CD4-positive, alpha-beta T cell treated with Interleukin-15 for 1 hour (primary cell): ENCODE measurements at regions not wholly inside any gene's neighbourhood (a gene's known extent, or its start where the extent isn't known, plus 50 kb on each side); places are given as distances from the start of the nearest gene placed in this dataset.
"Not testable (repeated sequence)": the region's sequence is repeated elsewhere in the genome, so short reads cannot be mapped to it uniquely, and the experiment has no call there.

Experiments used
- DNase-seq: peaks from one replicate; pipeline ENCODE4 v3.0.0-alpha.2; 2020

DNA sequence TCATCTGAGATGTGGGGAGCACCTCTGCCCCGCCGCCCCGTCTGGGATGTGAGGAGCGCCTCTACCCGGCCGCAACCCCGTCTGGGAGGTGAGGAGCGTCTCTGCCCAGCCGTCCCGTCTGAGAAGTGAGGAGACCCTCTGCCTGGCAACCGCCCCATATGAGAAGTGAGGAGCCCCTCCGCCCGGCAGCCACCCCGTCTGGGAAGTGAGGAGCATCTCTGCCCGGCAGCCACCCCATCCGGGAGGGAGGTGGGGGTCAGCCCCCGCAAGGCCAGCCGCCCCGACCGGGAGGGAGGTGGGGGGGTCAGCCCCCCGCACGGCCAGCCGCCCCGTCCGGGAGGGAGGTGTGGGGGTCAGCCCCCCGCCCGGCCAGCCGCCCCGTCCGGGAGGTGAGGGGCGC lies 89.9 kb downstream of the PHLDA1 start:
- DNase-seq, result not testable (repeated sequence)

DNA sequence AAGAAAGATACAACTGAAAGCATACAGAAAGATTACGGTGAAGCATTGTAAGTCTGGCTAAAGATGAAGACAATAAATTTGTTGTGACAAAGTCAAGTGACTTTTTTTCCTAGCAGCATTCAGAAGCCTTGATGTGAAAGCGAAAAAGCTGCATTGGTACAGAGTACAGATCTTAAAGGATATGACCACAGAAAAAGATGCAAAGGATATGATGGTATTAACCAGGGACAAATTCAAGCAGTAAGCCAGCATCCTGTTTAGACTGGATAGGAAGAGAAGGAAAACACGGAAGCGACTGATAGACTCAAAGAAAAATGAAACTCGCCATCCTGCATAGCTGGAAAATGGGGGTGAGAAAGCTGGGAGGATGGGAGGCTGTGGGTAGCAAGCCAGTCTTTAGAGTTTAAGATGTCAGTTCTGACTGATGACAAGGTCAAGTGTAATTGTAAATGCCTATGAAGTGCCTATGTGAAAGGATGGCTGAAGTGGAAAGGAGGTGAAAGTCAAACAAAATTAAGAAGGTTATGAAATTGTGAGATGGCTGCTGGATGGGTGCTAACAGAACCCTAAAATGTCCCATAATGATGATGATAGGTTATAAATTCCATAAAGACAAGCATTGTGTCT lies 92.4 kb downstream of the PHLDA1 start:
- no peak for DNase-seq

DNA sequence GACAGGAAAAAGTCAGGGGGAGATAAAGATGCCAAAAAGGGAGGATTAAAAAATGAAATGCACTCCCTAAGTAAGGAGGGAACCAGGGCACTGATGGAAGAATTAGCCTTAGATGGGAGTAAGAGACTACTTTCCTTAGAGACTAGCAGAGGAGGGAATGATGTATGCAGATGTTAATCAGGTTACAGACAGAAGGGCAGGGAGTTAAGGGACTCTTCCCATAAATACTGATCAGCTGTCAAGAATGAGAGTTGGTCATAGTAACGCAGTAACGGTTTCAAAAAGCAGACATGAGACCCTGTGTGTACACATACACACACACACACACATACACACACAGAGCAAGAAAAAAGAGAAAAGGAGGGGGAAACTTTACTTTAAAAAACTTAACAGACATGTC lies 93.4 kb downstream of the PHLDA1 start:
- DNase-seq, result no peak

DNA sequence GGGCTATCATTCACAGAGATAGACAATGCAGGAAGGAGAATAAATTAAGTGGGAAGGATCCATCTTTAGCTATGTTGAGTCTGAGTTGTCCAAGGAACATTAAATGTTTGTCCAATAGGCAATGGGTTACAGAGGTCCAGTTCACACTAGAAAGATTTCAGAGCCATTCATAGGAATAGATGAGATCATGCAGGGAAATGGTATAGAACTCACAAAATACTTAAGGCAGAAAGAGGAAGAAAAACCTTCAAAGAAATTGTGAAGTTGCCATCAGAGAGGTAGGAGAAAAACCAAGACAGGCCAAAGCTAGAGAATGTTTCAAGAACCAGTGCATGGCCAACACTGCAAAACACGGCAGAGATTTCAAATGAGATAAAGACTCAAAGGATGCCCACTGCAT lies 94.1 kb downstream of the PHLDA1 start:
- no peak for DNase-seq

DNA sequence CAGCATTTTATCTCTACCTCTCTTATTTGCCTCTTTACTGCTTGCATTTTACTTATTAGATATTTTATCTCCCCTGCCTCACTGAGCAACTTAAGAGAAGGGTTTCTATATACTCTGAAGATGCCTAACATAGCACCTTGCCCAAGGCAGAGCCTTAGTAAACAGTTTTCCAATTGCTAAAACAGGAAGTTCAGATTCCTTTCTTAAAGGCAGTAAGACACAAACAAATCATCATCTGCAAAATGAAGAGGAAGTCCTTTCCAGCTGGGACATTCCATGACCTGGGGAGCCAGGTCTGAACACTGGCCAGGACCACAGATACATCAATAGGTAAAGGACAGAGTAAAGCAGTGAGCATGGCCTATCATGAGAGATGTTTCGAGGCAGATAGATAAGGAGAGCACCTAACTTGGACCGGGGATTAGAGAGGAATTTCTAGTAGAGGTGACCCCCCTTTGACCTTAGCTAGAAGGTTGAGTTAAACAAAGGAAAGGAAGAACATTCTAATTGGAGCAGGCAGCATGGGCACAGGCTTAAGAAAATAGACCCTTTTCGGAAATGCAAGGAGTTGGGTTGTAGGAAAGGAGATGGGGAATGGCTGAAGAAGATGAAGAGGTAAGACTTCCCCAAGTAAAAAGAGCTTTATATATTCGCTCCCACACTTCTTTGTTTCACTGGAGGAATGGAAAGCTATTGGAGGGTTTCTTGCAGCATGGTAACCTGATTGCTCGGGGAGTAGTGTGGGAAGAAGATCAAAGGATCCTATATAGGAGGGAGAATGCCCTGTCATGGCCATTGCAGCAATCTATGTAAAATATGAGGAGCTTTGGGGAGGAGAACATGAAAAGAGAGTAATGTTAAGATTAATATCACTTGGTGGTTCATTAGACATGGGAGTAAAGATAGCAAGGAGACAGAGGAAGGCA lies 94.8 kb downstream of the PHLDA1 start:
- DNase-seq, result no peak

DNA sequence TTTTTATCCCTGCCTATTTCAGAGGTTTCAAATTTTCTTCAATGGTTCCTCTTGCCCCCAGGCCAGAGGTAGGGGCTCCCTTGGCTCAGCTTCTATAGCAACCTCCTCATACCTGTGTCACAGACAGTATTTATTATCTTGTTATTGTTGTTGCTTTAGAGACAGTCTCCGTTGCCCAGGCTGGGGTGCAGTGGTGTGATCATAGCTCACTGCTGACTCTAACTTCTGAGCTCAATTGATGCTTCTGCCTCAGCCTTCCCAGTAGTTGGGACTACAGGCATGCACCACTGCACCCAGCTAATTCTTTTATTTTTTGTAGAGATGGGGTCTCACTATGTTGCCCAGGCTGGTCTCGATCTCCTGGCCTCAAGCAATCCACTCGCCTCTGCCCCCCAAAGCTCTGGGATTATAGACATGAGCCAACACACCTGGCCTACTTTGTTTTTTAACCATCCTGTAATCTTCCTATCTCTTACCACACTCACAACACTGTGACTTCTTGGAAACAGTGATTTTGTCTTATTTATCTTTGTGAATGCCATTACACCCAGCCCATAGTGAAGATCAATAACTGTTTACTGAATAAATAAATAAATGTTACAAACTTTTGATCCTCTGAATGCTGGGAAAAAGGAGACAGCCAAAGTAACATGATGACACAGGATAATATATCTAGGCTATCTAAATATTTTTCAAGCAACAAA lies 95.9 kb downstream of the PHLDA1 start:
- no peak for DNase-seq

DNA sequence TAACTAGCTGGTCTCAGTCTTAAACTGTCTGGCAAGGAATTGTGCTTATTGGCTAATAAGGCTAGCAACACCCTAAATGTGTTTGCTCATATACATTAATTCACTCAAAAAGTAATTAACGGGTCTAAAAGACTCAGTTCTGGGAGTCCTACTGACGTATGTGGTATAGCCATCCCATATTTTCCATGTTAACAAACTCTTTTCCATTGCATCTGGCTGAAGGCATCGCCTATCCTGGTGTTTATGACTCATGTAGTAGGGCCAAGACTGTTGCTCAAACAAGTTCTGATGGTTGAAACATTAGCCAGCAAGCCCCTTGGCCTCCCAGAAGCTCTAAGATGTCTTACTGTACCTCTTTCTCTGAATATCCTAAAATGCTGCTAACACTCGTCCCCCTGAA lies 98.5 kb downstream of the PHLDA1 start:
- no peak for DNase-seq

DNA sequence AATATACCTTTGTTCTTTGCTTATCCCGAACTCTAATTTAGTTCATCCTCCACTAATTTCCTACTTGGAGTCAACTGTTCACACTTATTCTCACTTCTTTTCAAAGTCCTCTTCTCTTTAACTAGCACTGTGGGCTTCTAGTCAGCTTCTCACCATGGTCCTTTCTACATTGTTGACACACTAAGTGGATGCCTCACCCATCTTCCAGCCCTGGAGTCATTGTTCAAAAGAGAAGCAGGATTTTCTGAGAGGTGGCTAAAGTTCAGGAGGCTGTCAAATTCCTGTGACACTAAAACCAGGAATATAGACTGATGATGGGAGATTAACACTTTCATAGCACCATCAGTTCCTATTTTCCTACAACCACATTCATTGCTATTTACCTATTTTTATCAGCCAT lies 99.3 kb downstream of the PHLDA1 start:
- DNase-seq, result no peak

DNA sequence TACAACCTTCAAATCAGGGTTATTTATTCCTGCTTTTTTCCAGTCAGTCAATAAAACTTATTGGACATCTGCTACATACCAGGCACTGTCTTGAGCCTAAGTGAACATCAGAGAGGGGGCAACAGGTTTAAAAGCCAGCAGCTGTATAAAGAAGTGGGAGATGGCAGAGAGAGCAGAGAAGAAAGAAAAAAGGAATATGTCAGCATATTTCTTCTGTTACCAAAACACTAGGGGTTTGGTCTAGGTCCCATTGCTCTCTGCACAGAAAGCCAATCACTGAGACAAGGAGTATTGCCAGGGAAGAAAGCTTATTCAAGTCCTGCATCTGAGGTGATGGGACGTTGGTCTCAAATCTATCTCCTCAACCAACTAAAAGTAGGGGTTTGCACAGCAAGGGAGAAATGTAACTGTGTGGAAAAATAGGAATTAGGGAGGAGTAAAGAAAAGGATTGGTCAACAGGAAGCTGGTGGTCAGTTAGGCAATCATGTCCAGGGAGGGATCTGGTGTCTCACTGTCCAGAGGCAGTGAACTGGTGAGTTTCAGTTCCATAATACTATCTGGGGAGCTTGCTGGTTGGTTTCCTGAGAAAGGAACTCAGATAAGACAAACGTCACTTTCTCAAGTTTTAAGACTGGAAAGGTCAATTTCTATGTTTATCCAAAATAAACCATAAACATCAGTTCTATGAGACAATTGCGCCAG lies 107.5 kb downstream of the PHLDA1 start:
- no peak for DNase-seq

DNA sequence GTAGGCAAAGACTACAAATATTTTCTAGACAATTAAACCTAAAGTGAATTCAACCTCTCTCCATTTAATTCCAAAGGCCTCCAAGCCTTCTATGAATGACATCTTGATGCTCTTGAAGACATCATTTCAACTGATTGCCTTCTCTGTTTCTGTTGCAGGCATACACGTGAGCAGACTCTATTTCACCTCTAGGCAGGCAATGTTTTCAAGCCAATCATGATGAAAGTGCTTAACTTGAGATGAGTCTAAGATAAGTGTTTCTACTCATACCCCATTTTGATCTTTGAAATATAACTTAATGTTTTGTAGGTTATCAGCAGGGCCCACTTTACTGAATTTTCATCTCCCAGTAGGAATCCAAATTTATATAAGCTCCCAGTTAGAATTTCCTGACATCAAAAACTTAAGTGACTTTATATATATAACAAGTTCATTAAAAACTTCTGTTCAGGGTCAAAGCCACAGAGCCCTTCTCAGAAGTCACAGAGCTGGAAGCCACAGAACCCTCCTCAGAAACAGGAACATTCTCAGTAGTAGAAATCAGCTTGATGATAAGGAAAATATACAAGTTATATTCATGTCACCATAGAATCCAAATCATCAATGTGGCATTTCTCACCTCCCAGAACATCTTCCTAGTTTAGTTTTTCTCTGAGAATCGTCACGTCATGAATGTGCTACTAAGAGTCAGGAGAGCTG lies 108.5 kb downstream of the PHLDA1 start:
- no peak for DNase-seq

DNA sequence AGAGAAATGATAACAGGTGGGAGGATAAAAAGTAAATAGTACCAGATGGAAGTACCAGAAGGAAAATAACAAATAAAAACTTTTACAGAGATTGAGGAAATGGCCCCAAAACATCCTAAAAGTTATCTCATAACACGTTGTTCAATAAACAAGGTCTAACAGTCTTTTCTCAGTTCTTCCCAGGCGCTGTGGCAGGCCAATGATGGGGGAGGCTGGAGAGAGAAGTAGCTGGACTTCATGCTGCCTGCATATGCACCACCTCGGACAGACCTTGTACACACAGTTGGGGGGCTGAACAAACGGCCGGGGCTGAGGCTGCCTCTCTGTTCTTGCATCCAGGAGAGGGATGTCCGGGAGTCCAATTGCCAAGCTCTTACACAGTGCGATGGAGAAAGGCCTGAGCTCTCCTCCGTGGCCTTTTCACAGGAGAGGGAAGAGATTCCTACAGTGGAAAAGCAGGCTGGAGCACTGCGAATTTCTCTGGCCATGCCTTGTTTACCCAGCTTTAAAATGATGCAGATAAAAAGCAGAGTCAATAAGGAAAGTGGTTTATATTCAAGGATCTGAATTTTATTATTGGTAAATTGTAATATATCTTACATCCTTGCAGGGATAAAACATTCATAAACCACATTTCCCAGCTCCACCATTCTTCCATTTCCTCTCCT lies 109.8 kb downstream of the PHLDA1 start:
- DNase-seq, result no peak

DNA sequence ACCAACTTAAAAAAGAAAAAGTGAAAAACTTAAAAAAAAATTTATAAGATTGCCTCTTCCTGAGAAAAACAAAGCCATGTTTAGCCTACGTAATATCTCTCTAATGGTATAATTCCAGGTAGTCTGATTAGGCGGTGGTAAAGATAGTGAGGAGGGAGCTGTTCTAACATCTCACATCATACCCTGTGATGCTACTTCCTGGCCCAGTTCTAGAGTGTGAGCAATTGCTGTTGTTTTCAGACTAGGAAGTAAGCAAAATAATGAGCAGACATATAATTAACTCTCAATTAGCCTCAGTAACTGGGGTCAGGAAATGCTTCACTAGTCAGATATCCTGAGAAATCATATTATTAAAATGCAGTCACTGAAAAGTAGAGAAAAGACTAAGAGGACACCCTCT lies 113.9 kb downstream of the PHLDA1 start:
- no peak for DNase-seq

DNA sequence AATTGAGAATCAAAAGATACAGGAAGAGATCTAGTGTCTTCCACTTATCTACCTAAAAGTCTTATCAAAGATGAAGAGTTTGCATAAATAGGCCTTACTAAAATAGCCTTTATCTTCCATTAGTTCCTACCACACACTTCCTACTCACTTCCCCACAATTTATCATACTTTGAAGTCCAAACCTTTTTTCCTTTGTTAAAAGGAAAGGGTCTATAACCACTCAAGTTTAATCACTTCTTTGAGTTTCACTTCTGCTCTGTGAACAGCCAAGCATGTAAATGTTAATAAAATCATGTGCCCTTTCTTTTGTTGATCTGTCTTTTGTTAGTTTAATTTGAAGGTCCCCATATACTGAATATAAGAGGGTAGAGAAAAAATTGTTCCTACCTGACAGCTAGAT lies 114.5 kb downstream of the PHLDA1 start:
- DNase-seq, result no peak

DNA sequence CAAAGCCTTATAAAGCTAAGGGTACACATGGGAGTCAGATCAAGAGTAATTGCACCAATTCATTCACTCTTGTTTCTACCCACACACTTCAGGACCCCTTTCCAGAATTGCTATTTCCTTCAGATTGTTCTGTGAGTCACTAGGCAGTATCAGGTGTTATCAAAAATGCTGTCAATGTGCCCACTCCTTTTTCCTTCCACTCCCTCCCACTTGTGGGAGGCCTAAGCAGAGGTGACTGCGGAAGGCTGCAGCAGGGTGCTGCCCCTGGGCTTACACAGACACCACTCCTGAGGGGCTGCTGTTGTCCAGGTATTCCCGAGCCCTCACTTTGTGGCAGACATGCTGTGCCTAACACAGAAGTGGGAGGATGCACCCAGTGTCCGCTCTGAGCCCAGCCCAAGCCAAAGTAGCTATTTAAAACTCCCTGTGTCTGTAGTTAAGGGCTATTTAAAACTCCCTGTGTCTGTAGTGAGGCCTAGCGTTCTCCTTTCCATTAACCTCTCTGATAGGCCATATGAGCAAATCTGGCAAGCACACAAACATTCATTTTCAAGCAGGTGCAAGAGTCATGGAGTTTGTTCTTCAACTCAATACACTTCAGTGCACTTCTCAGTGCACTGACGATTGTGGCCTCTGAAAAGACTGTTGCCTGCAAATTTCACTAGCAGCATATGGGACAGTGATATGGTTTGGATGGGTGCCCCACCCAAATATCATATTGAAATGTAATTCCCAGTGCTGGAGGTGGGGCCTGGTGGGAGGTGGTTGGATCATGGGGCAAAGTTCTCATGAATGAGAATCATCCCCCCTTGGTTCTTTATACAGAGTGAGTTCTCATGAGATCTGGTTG lies 117.8 kb downstream of the PHLDA1 start:
- DNase-seq, result no peak

DNA sequence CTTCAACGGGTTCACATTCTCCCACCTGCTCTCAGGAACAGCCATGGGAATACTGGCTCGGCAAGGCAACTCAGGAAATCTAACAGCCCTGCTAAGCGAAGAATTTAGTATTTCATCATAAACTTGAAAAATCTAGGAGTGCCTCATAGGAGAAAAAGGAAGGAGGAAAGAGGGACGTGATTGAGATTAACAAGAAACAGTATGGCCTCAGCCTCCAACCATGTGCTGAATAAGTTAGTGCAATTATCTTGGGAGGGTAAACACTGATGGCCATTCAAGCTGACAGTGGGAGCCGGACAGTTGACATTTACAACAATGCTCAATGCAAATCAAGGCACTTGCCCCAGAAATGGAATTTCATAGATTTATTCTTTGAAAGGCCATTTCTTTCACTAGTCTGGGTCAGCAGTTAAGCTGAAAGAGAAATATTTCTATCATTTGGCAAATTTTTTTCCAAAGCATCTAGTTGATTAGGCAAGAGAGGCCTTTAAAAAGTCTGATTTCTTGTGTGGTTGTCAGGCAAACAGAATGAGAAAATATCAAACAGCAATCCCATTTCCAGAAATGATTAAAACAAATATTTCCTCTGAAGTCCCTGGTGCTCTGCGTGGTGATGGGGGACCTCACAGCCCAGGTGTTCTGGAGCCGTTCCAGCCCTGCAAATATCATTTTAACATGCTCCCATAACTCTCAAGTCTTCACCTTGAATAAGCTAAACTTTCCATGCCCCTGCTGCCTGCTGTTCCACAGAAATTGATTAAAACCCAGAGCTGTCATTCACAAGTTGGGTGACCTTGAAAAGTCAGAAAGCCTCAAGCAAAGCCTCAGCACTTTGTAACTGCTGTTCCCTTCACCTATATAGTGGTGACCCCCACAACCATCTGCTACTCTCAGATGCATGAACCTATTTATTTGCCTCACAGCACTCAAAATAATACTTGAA lies 121.6 kb downstream of the PHLDA1 start:
- DNase-seq, result no peak

DNA sequence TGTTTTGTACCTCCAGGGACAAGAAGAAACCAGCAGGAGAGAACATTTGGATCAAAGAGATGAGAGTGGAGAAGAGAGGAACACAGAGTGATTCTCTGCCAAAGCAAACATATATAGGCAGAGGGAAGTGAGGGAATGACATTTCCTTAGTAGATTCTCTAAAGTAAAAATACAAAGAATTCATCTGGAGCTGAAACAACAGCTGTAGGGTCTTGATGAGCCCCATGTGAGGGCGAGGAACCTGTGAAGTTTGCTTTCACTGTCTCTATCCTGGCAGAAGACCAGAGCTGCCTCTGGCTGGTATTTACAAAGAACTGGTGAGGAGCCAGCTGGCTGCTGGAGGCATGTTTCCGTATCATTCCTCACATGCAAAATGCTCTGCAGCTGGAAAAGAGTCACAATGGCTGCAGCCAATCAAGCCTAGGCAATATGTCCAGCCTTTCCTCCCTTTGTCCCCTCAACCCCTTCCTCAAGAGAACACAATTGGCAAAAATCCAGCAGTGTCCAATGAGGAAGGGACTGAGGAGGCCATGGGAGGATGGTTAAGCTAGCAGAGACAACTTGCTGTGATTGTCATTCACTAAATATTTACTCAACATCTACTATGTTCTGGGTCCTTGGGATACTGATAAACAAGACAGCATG lies 122.5 kb downstream of the PHLDA1 start:
- DNase-seq, result no peak

DNA sequence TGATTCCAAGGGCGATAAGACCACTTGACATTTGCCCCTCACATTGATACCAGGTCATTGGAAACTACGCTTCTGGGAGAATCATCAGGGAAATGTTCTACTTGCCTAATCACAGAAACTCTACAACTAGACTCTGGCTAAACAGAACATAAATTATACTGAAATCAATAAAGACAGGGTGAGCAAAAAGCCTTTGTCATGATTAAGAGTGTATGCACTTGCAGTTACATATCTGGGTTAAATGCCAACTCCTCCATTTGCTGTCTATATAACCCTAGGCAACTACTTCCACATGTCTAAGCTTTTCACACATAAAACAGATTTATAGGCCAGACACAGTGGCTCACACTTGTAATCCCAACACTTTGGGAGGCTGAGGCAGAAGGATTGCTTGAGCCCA lies 125.7 kb downstream of the PHLDA1 start:
- no peak for DNase-seq

DNA sequence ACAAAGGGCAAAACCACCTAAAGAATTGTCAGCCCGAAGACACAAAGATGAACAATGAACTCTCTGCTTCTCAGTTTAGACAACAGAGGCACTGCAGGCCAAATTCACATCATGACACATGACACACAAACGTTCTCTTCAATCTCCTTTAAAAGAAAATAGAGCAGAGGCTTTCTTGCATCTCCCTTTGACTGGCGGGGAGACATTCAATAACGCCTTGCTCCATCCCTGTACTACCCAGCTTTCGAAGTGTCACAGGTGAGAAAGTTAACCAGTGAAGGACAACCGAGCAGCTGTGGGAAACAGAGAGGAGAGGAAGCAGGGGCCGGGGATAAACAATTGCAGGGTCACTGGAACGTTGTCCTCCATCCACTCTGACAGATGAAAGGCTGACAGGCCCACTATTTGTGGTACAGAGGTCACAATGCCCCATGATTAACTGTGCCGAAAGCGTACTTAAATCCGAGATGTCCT lies 130.8 kb downstream of the PHLDA1 start:
- DNase-seq, result no peak

DNA sequence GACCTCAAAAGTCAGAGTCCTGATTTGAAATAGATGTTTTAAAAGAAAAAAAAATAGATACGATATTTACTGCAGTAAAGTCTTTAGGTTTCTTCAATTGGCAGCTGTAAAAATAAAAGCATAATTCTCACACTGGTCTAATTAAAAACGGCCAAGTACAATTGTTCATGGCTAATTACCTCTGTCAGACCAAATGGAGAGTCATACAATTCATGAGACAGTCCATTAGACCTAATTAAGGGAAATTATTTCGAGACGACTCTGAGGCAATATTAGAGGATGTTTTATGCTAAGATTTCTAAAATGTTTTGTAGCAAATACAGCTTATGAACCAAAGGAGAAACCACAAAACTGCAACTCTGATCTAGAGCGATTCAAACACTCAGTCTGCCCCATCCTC lies 131.3 kb downstream of the PHLDA1 start:
- no peak for DNase-seq
